GM23338 (cell line): ENCODE measurements at regions not wholly inside any gene's neighbourhood (a gene's known extent, or its start where the extent isn't known, plus 50 kb on each side); places are given as distances from the start of the nearest gene placed in this dataset.

Experiments
- EZH2 ChIP-seq: fragments of 200-600 bp; sonication (generic); IDR thresholded peaks from one replicate; pipeline ENCODE4 v1.8.0; 2017; ENCODE audit warnings: antibody characterized with exemption, mild to moderate bottlenecking, low read depth; ENCODE audit not compliant: unreplicated experiment
- EZH2phosphoT487 ChIP-seq: fragments of 200-600 bp; sonication (generic); IDR thresholded peaks from one replicate; pipeline ENCODE4 v1.8.1; 2018; ENCODE audit warnings: antibody characterized with exemption; ENCODE audit not compliant: unreplicated experiment
- POLR2AphosphoS5 ChIP-seq: IDR thresholded peaks from 2 replicates; pipeline ENCODE4 v1.6.1; 2016; ENCODE audit warnings: antibody characterized with exemption, low read depth
- TF ChIP-seq, protein P1 (sequence below), 2 experiments: fragments of 200-600 bp in 1 of 2; sonication (generic) in 1 of 2; conservative IDR thresholded peaks; 2 replicates each; pipeline versions ENCODE4 v1.5.1 to v1.6.1; 2016 to 2017; ENCODE audit warnings: antibody characterized with exemption in 2 of 2, low read depth in 2 of 2, mild to moderate bottlenecking in 2 of 2, moderate library complexity in 1 of 2

DNA sequence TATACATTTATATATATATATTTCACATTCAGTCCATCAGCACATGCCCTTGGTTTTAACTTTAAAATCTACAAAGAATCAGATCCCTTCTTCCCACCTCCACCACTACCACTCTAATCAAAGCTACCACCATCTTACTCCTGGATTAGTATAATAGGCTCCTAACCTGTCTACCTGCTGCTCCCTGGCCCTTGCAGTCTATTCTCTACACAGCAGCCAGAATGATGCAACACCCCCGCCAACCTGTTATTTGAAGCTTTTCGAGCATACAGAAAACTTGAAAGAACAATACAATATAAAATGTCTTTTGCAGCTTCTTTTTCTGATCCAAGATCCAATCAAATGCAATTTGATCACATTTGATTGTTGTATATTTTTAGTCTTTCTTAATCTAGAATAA is 165.9 kb upstream of the HMGA2 start:
- TF ChIP-seq, protein P1, sequence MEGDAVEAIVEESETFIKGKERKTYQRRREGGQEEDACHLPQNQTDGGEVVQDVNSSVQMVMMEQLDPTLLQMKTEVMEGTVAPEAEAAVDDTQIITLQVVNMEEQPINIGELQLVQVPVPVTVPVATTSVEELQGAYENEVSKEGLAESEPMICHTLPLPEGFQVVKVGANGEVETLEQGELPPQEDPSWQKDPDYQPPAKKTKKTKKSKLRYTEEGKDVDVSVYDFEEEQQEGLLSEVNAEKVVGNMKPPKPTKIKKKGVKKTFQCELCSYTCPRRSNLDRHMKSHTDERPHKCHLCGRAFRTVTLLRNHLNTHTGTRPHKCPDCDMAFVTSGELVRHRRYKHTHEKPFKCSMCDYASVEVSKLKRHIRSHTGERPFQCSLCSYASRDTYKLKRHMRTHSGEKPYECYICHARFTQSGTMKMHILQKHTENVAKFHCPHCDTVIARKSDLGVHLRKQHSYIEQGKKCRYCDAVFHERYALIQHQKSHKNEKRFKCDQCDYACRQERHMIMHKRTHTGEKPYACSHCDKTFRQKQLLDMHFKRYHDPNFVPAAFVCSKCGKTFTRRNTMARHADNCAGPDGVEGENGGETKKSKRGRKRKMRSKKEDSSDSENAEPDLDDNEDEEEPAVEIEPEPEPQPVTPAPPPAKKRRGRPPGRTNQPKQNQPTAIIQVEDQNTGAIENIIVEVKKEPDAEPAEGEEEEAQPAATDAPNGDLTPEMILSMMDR (conservative IDR thresholded peaks at IDR 0.05; ENCODE audit: low read depth in 2 of 2), result no peak
- TF ChIP-seq EZH2 (no peak), POLR2AphosphoS5 (no peak), EZH2phosphoT487 (no peak)
